HL-60 (cell line): ENCODE measurements at regions not wholly inside any gene's neighbourhood (a gene's known extent, or its start where the extent isn't known, plus 50 kb on each side); places are given as distances from the start of the nearest gene placed in this dataset.

ENCODE experiments used
- CTCF ChIP-seq: IDR thresholded peaks from one replicate; pipeline ENCODE4 v1.5.1; 2011; ENCODE audit warnings: low read length, control low read depth, inconsistent platforms; ENCODE audit not compliant: insufficient read depth
- GABPA ChIP-seq: IDR thresholded peaks from 2 replicates; pipeline ENCODE4 v1.6.1; 2012; ENCODE audit warnings: low read depth
- POLR2AphosphoS5 ChIP-seq: IDR thresholded peaks from 2 replicates; pipeline ENCODE4 v1.6.1; 2012; ENCODE audit warnings: low read depth
- REST ChIP-seq: IDR thresholded peaks from 2 replicates; pipeline ENCODE4 v1.6.1; 2012; ENCODE audit warnings: low read depth; ENCODE audit not compliant: insufficient replicate concordance

GRCh38 chr3:162802228-162802965 lies 1305.8 kb downstream of the OTOL1 start:
- TF ChIP-seq CTCF (no peak), GABPA (no peak), REST (no peak), POLR2AphosphoS5 (no peak)
